ENCODE measurements at regions not wholly inside any gene's neighbourhood (a gene's known extent, or its start where the extent isn't known, plus 50 kb on each side); places are given as distances from the start of the nearest gene placed in this dataset.

GRCh38 chr7:155864991-155865690, 52.9 kb upstream of the SHH start:
- TF ChIP-seq MXI1 (conservative IDR thresholded peaks at IDR 0.05; ENCODE audit: poor library complexity, severe bottlenecking): no peak
- no peak for TF ChIP-seq POLR2AphosphoS5 (IDR thresholded peaks at IDR 0.05)

Measured in neural cell (in vitro differentiated cells).